ENCODE measurements at regions not wholly inside any gene's neighbourhood (a gene's known extent, or its start where the extent isn't known, plus 50 kb on each side); places are given as distances from the start of the nearest gene placed in this dataset.

DNA sequence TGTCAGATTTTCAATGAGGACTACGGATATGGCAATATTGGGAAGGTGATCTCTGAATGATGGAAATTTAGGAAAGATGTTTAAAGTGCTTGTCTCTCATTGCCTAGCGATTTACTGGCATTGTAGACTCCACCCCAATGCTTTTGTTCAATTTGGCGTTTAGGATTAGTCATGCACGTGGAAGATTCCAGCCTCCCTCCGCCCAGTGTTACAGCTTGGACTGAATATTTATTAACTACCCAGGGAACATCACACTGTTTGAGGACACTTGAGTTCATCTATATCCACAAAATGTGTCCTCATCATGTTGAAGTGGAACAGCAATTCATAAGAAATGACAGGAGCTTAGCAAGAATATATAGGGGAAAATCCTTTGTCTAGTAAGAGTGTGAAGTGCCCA is 738.8 kb upstream of the RBFOX1 start:
- BruUV-seq (replicated peaks) = no TSS peak
- DNase-seq (ENCODE audit: low read depth, low spot score) = no peak
- no peak overlapping the region for H3K4me3 ChIP-seq (replicated peaks in 1 of 2; ENCODE audit: low read depth in 1 of 2, low read length in 2 of 2)

DNA sequence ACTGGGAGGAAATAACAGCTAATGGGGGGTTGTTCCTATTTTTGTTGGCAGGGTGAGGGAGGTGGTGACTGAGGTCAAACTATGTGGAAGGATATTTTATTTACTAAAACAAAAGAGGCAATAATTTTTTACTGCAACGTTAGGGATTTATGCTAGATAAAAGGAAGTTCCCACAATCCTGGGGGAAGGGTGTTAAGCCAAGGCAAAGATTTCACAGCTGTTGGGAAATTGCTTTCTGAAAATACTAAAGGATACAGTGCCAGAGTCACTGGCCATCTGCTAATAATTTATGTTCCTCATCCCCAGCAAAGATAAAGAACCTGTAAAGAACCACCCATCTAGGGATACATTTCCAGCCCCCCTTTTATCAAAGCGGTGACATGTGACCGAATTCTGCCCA is 756.0 kb upstream of the RBFOX1 start:
- POLR2A ChIA-PET = no interaction called here
- ATAC-seq = no peak
- DNase-seq (ENCODE audit: low read depth, low spot score) = no peak

More for the DNA sequence above, 738.8 kb upstream of the RBFOX1 start:
- Histone ChIP-seq H3K4me2 (ENCODE audit: low read length) (no peak overlapping the region), H3K9me2 (ENCODE audit: insufficient read depth) (no peaks in the 10 kb centered on the region), H3K9me3 (ENCODE audit: control insufficient read depth in 1 of 2, insufficient read depth in 1 of 2, low read depth in 1 of 2, low read length in 2 of 2) (no peaks in the 10 kb centered on the region), H3K27ac (ENCODE audit: low read depth, low read length) (no peak overlapping the region), H3K27me3 (ENCODE audit: insufficient read depth, low read length) (no peaks in the 10 kb centered on the region), H3K36me3 (ENCODE audit: control insufficient read depth in 1 of 2, insufficient read depth in 2 of 2, low read length in 2 of 2) (no peaks in the 10 kb centered on the region), H4K20me1 (ENCODE audit: insufficient read depth) (no peaks in the 10 kb centered on the region), H2AFZ (ENCODE audit: low read depth, low read length, poor library complexity, severe bottlenecking) (no peak overlapping the region), H3K9ac (ENCODE audit: low read length) (no peak overlapping the region), H3K4me1 (ENCODE audit: control insufficient read depth in 1 of 2, insufficient read depth in 2 of 2, low read length in 2 of 2) (no peaks in the 10 kb centered on the region), H3K79me2 (ENCODE audit: insufficient read depth, low read length) (no peaks in the 10 kb centered on the region)
- intact Hi-C loops (cut with micrococcal nuclease) = no loop called here
- TF ChIP-seq EGR1 (IDR thresholded peaks at IDR 0.05; ENCODE audit: low read depth) (no peak), POLR2A (IDR thresholded peaks at IDR 0.05; ENCODE audit: borderline replicate concordance, extremely low read depth, insufficient read depth, insufficient read length) (no peak), POLR2AphosphoS5 (IDR thresholded peaks at IDR 0.05; ENCODE audit: low read depth, low read length) (no peak), SIN3A (IDR thresholded peaks at IDR 0.05; ENCODE audit: low read depth) (no peak), FOSL1 (IDR thresholded peaks at IDR 0.05; ENCODE audit: low read depth) (no peak), EZH2phosphoT487 (IDR thresholded peaks at IDR 0.05; ENCODE audit: borderline replicate concordance) (no peak), JUND (IDR thresholded peaks at IDR 0.05) (no peak)
- ATAC-seq = no peak
- POLR2A ChIA-PET = no interaction called here
- CTCF ChIA-PET = no interaction called here
- RAD21 ChIA-PET (ENCODE audit: low non-redundant PET in 1 of 2, low total read pairs in 2 of 2, uncharacterized antibody in 2 of 2, unreplicated experiment in 2 of 2) = no interaction called here

More for the DNA sequence above, 756.0 kb upstream of the RBFOX1 start:
- no peaks in the 10 kb centered on the region for H3K79me2 ChIP-seq (ENCODE audit: insufficient read depth, low read length)
- no peak for TF ChIP-seq CTCF (IDR thresholded peaks at IDR 0.05 in 2 of 3, conservative IDR thresholded peaks at IDR 0.05 in 1 of 3; ENCODE audit: borderline replicate concordance in 1 of 3, insufficient read depth in 1 of 3, low read depth in 2 of 3, low read length in 2 of 3)
- no peak for TF ChIP-seq EZH2phosphoT487 (IDR thresholded peaks at IDR 0.05; ENCODE audit: borderline replicate concordance)
- no peak for TF ChIP-seq EGR1 (IDR thresholded peaks at IDR 0.05; ENCODE audit: low read depth)
- H3K4me2 ChIP-seq (ENCODE audit: low read length) = no peak overlapping the region
- H3K27ac ChIP-seq (ENCODE audit: low read depth, low read length) = no peak overlapping the region
- no peak overlapping the region for H3K4me3 ChIP-seq (replicated peaks in 1 of 2; ENCODE audit: low read depth in 1 of 2, low read length in 2 of 2)
- no peaks in the 10 kb centered on the region for H4K20me1 ChIP-seq (ENCODE audit: insufficient read depth)
- CTCF ChIA-PET = no interaction called here
- no peak overlapping the region for H2AFZ ChIP-seq (ENCODE audit: low read depth, low read length, poor library complexity, severe bottlenecking)
- no peaks in the 10 kb centered on the region for H3K36me3 ChIP-seq (ENCODE audit: control insufficient read depth in 1 of 2, insufficient read depth in 2 of 2, low read length in 2 of 2)
- H3K4me1 ChIP-seq (ENCODE audit: control insufficient read depth in 1 of 2, insufficient read depth in 2 of 2, low read length in 2 of 2) = no peaks in the 10 kb centered on the region
- H3K9me3 ChIP-seq (ENCODE audit: control insufficient read depth in 1 of 2, insufficient read depth in 1 of 2, low read depth in 1 of 2, low read length in 2 of 2) = no peaks in the 10 kb centered on the region
- no peaks in the 10 kb centered on the region for H3K9me2 ChIP-seq (ENCODE audit: insufficient read depth)
- RAD21 ChIA-PET (ENCODE audit: low non-redundant PET in 1 of 2, low total read pairs in 2 of 2, uncharacterized antibody in 2 of 2, unreplicated experiment in 2 of 2) = no interaction called here
- H3K27me3 ChIP-seq (ENCODE audit: insufficient read depth, low read length) = no peaks in the 10 kb centered on the region
- no peak overlapping the region for H3K9ac ChIP-seq (ENCODE audit: low read length)
- BruUV-seq (replicated peaks) = no TSS peak
- intact Hi-C loops (cut with micrococcal nuclease) = no loop called here
